CD4-positive, alpha-beta T cell treated with Interleukin-6 at 100 ng/mL for 8 hours (primary cell): ENCODE measurements at regions not wholly inside any gene's neighbourhood (a gene's known extent, or its start where the extent isn't known, plus 50 kb on each side); places are given as distances from the start of the nearest gene placed in this dataset.
"Not testable (repeated sequence)": the region's sequence is repeated elsewhere in the genome, so short reads cannot be mapped to it uniquely, and the experiment has no call there.

Experiments
- DNase-seq: peaks from one replicate; pipeline ENCODE4 v3.0.0-alpha.2; 2020; ENCODE audit warnings: mixed read lengths, low spot score

DNA sequence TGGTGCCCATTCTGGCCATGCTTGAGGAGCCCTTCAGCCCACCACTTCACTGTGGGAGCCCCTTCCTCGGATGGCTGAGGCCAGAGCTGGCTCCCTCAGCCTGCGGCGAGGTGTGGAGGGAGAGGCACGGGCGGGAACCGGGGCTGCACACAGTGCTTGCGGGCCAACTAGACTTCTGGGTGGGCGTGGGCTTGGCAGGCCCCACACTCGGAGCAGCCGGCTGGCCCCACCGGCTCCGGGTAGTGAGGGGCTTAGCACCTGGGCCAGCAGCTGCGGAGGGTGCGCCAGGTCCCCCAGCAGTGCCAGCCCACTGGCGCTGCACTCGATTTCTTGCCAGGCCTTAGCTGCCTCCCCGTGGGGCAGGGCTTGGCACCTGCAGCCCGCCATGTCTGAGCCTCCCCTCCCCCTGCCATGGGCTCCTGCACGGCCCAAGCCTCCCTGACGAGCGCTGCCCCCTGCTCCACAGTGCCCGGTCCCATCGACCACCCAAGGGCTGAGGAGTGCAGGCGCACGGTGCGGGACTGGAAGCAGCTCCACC is 554.2 kb downstream of the GABRG2 start:
- DNase-seq, result not testable (repeated sequence)

GRCh38 chr5:162624110-162624509 is 556.5 kb downstream of the GABRG2 start:
- no peak for DNase-seq

GRCh38 chr5:162637481-162637880 is 569.9 kb downstream of the GABRG2 start:
- DNase-seq, result no peak

DNA sequence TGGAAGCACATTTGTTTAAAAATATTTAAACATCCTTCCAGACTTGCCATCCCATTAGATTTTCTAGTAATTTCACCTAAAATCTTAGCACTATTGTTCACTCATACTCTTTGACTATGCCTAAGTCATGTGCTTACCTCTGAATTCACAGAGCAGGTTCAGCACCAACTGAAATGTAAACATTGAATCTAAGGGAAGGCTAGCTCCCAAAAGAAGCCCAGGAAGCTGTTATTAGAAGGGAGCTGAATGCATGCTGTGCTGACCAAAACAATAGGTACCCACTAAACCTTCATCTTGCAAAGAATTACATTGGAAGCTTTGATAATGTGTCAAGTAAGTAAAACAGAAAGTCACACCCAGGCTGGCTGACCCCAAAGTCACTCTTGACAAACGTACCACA is 571.3 kb downstream of the GABRG2 start:
- DNase-seq, result no peak

DNA sequence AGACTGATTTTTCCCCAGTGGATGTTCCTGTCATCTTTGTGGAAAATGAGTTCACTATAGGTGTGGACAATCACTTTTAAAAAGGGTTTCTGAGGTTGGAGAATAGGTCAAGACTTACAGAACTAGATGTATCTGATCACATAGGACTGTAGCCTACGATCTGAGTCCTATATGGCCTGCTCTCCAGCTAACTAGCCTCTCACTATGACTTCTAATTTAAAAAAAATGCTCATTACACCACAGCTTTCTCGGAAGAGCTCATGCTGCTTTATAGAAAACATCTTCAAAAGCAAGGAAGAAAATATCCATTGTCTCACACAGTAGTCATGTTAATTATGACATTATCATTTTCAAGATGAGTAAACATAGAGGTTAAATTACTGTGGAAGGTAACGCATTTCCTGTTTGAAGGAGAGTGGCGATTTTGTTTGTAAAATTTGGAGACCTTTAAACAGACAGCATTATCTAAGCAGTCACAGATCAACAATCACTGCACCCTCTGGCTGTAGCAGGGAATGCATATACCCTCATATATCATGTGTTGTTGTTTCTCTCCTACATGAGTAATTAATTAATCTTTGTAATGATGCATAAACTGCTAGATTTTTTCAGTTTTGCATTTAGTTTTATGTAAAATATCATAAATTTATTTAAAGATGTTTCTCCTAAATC is 573.7 kb downstream of the GABRG2 start:
- no peak for DNase-seq

DNA sequence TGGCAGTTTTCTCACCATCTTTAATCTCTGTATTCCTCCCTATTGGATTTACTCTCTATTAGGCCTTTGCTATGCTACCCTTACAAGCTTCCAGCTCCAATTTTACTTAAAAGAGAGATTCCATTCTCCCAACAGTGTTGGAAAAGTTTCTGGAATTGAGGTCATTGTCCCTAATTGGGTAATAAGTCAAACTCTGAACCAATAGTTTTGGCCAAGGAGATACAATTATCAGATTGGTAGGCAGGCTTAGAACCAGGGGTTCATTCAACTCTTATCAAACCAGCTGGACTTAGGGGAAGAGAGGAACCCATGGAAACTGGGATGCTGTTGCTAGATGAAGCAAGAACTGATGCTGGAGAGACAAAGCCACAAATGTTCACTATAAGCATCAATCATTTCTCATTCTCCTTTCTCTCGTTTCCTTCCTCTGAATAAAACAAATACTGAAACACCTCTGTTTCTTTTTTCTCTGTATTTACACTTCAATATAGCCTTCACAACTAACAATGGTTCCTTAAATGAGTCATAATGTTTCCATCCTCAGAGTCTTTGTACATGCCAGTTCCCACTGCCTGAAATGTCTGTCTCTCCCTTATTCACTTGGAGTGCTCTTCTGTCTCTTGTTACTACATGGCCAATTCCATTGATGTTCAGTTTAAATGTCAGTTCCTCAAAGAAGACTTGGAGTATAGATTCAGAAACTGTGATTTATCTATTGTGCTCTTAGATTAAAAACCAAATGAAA is 587.3 kb downstream of the GABRG2 start:
- no peak for DNase-seq

DNA sequence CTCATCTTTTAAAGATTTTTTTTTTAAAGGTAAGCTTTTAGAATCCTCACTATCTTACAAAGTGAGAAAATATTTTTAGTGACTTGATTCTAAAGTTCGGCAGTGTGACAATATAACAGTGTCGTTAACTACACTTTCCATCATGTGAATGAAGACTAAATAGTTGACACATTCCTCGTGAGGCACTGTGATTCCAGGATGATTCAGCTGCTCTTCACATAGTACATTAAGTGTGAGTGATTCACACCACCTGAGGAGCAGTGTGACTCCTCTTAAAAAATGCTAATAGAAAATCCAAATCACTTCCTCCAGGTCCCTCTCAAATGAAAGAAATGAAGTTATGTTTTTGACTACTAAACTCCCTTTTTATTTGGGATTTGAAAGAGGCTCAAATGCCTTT is 589.5 kb downstream of the GABRG2 start:
- no peak for DNase-seq

GRCh38 chr5:162664846-162665245 is 597.3 kb downstream of the GABRG2 start:
- DNase-seq, result no peak

- no peak for DNase-seq
Observed at GRCh38 chr5:162668926-162669325, 601.4 kb downstream of the GABRG2 start.

- DNase-seq, result no peak
Observed at GRCh38 chr5:162672061-162672460, 604.5 kb downstream of the GABRG2 start.

- DNase-seq, result no peak
Observed at GRCh38 chr5:162683284-162683683, 615.7 kb downstream of the GABRG2 start.

- DNase-seq, result no peak
Observed at GRCh38 chr5:162684145-162684544, 616.6 kb downstream of the GABRG2 start.

- DNase-seq, result no peak
Observed at GRCh38 chr5:162685302-162685701, 617.7 kb downstream of the GABRG2 start.

- DNase-seq, result not testable (repeated sequence)
Observed at GRCh38 chr5:162696272-162696671, 628.7 kb downstream of the GABRG2 start.

DNA sequence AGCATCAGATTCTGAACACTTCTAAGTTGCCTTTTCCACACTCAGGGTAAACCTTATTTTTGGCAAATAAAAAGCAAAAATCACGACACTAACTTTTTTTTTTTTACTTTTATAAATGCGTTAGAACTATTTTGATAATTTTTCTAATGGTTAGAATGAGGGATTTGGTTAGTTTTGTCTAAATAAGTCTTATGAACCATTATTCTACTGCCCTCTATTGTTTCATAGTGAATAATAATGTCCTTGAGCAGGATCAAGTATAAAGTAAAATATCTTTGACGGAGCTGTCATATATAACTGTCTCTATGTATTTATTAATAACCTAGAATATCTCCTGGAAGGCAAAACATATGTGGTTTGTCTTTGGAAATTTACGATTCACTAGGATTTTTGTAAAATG is 631.8 kb downstream of the GABRG2 start:
- no peak for DNase-seq

GRCh38 chr5:162703914-162704313 is 636.3 kb downstream of the GABRG2 start:
- DNase-seq, result no peak

DNA sequence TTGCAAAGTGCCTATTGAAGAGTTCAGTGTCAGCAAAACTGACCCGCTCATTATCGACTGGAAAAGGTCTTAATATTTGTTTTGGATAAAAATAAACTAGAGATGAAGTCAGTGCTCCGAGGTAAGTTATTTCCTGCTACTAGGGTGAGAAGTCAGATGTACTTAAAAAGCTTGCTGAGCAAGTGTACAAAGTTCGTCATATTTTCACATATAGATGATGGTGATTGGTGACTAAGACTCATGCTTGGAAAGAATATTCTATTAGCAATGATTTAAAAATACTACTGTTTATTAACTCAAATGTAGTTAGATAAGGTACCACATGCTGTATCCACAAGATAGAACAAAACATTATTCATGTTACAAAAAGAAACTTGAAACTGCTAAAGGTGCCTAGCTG is 643.7 kb downstream of the GABRG2 start:
- DNase-seq, result no peak

DNA sequence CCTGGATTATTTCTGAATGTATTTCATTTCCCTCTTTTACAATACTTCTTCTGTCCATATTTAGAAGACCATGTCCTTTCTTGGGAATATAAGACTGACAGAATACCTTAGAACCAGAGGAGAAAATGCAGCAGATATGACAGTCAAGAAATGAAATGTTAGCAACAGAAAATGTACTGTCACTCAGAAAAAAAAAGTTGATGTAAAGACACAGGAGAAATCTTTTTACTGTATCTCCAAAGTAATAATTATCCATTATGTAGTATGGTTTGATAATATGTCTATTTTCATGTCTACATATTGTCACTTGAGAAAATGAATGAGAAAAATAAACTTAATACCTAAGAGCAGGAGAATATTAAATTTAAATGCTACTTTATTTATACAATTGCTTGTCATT is 652.1 kb downstream of the GABRG2 start:
- no peak for DNase-seq

- DNase-seq, result no peak
Observed at GRCh38 chr5:162721125-162721524, 653.6 kb downstream of the GABRG2 start.

GRCh38 chr5:162752612-162753011 is 684.8 kb upstream of the CCNG1 start:
- no peak for DNase-seq

- DNase-seq, result no peak
Observed at GRCh38 chr5:162762119-162762518, 675.3 kb upstream of the CCNG1 start.

GRCh38 chr5:162769019-162769418 is 668.4 kb upstream of the CCNG1 start:
- DNase-seq, result no peak

- no peak for DNase-seq
Observed at GRCh38 chr5:162785673-162786072, 651.7 kb upstream of the CCNG1 start.

- no peak for DNase-seq
Observed at GRCh38 chr5:162786234-162786633, 651.2 kb upstream of the CCNG1 start.
